HG02884 (cell line): ENCODE measurements at regions not wholly inside any gene's neighbourhood (a gene's known extent, or its start where the extent isn't known, plus 50 kb on each side); places are given as distances from the start of the nearest gene placed in this dataset.

Experiments
- ATAC-seq: cut with Tn5 transposase; IDR thresholded peaks from one replicate; pipeline ENCODE4 v1.9.1; 2021; ENCODE audit warnings: mild to moderate bottlenecking, moderate library complexity; ENCODE audit not compliant: unreplicated experiment

GRCh38 chr12:17695495-17695894 is 394.5 kb downstream of the RERGL start:
- no peak for ATAC-seq

- ATAC-seq = no peak
These were observed 398.6 kb downstream of the RERGL start for GRCh38 chr12:17691369-17691768.

GRCh38 chr12:17680220-17680619 is 409.8 kb downstream of the RERGL start:
- no peak for ATAC-seq

- ATAC-seq = no peak
These were observed 423.2 kb downstream of the RERGL start for GRCh38 chr12:17666641-17667324.

GRCh38 chr12:17665839-17666238 is 424.2 kb downstream of the RERGL start:
- ATAC-seq = no peak

GRCh38 chr12:17661250-17661649 is 428.7 kb downstream of the RERGL start:
- no peak for ATAC-seq

GRCh38 chr12:17652436-17652835 is 437.6 kb downstream of the RERGL start:
- ATAC-seq = no peak

GRCh38 chr12:17642340-17642650 is 447.7 kb downstream of the RERGL start:
- ATAC-seq = no peak

GRCh38 chr12:17640615-17641014 is 449.4 kb downstream of the RERGL start:
- ATAC-seq = no peak

GRCh38 chr12:17618831-17619230 is 471.2 kb downstream of the RERGL start:
- ATAC-seq = no peak

GRCh38 chr12:17609701-17610100 is 480.3 kb downstream of the RERGL start:
- ATAC-seq = no peak

- ATAC-seq = no peak
These were observed 480.8 kb downstream of the RERGL start for GRCh38 chr12:17609153-17609552.

GRCh38 chr12:17595111-17595510 is 494.9 kb downstream of the RERGL start:
- ATAC-seq = no peak

- no peak for ATAC-seq
These were observed 496.1 kb downstream of the RERGL start for GRCh38 chr12:17593715-17594406.

GRCh38 chr12:17592472-17592871 is 497.5 kb downstream of the RERGL start:
- ATAC-seq = no peak

GRCh38 chr12:17591005-17591681 is 498.9 kb downstream of the RERGL start:
- ATAC-seq = no peak

GRCh38 chr12:17588968-17589367 is 501.0 kb downstream of the RERGL start:
- ATAC-seq = no peak

- no peak for ATAC-seq
These were observed 510.6 kb downstream of the RERGL start for GRCh38 chr12:17579205-17580026.

GRCh38 chr12:17577405-17577804 is 512.6 kb downstream of the RERGL start:
- ATAC-seq = no peak

- ATAC-seq = no peak
These were observed 517.7 kb downstream of the RERGL start for GRCh38 chr12:17572250-17572649.

GRCh38 chr12:17571047-17571446 is 518.9 kb downstream of the RERGL start:
- no peak for ATAC-seq
